Astrocyte (in vitro differentiated cells and primary cell): ENCODE measurements at regions not wholly inside any gene's neighbourhood (a gene's known extent, or its start where the extent isn't known, plus 50 kb on each side); places are given as distances from the start of the nearest gene placed in this dataset.

Experiments
- CTCF ChIP-seq: IDR thresholded peaks from 2 replicates; pipeline ENCODE4 v1.5.1; 2011; ENCODE audit warnings: low read depth, mild to moderate bottlenecking, inconsistent platforms, low read length, moderate library complexity; ENCODE audit not compliant: insufficient read depth
- EZH2 ChIP-seq: IDR thresholded peaks from 2 replicates; pipeline ENCODE4 v1.6.1; 2012; ENCODE audit warnings: mild to moderate bottlenecking, low read length, inconsistent platforms; ENCODE audit not compliant: insufficient read depth

GRCh38 chr9:33719581-33720374 lies 75.6 kb upstream of the PRSS3 start:
- TF ChIP-seq CTCF (peak; percentile 26), EZH2 (no peak)
